Upper lobe of left lung (tissue), 6 donors: ENCODE measurements at regions not wholly inside any gene's neighbourhood (a gene's known extent, or its start where the extent isn't known, plus 50 kb on each side); places are given as distances from the start of the nearest gene placed in this dataset.
A peak's percentile ranks its signal among the peaks of the same experiment; 100 is the strongest.

ENCODE experiments used
- ATAC-seq, 2 donors: fragments of 200-7000 bp; cut with Tn5 transposase; one replicate each; pipeline ENCODE4 v1.9.1; 2022; ENCODE audit warnings: mild to moderate bottlenecking in 2 of 2, moderate library complexity in 2 of 2; ENCODE audit not compliant: low FRiP score in 2 of 2
- DNase-seq, 2 donors: peaks; one replicate each; pipeline ENCODE4 v3.0.0-alpha.2; 2019 to 2020
- H3K27ac ChIP-seq, 4 donors: fragments of 200-600 bp; sonication (generic); one replicate each; pipeline ENCODE4 v1.5.1; 2016 to 2019
- H3K27me3 ChIP-seq, 4 donors: fragments of 200-600 bp; sonication (generic); one replicate each; pipeline ENCODE4 v1.5.1; 2017 to 2019
- H3K36me3 ChIP-seq, 4 donors: fragments of 200-600 bp; sonication (generic); one replicate each; pipeline ENCODE4 v1.5.1; 2016 to 2019
- H3K4me1 ChIP-seq, 4 donors: fragments of 200-600 bp; sonication (generic); one replicate each; pipeline ENCODE4 v1.5.1; 2018 to 2019
- H3K4me3 ChIP-seq, 4 donors: fragments of 200-600 bp; sonication (generic); one replicate each; pipeline ENCODE4 v1.5.1; 2017 to 2019; ENCODE audit warnings: mild to moderate bottlenecking in 2 of 4, moderate library complexity in 1 of 4
- H3K9me3 ChIP-seq, 4 donors: fragments of 200-600 bp; sonication (generic); one replicate each; pipeline ENCODE4 v1.5.1; 2018 to 2019
- EP300 ChIP-seq, 4 donors: sonication (generic); formaldehyde crosslinking; IDR thresholded peaks; one replicate each; pipeline ENCODE4 v1.5.1; 2017; ENCODE audit warnings: antibody characterized with exemption in 4 of 4, control low read depth in 2 of 4
- POLR2A ChIP-seq, 4 donors: fragments of 450-650 bp; IDR thresholded peaks; one replicate each; pipeline ENCODE4 v1.5.1; 2016 to 2017; ENCODE audit warnings: antibody characterized with exemption in 4 of 4, mild to moderate bottlenecking in 2 of 4
- POLR2AphosphoS5 ChIP-seq, 2 donors: sonication (generic); formaldehyde crosslinking; IDR thresholded peaks; one replicate each; pipeline ENCODE4 v1.5.1; 2017; ENCODE audit warnings: antibody characterized with exemption in 2 of 2
- WGBS, 2 donors: methylation state at CpG; one replicate each; pipeline ENCODE4 v1.1.5; 2017 to 2018; 5-methylcytosine and 5-hydroxymethylcytosine counted together
- TF ChIP-seq, protein P1 (sequence below), 6 experiments: fragments of 450-650 bp in 4 of 6; fragments of 200-600 bp in 2 of 6; sonication (generic) in 2 of 6; IDR thresholded peaks; one replicate each; pipeline ENCODE4 v1.5.1; 2016 to 2019; ENCODE audit warnings: antibody characterized with exemption in 6 of 6
- donor health status: DM: no; HTN: no; CAD: no; lungs with moderate emphysema.
- donor health status: DM: no; HTN: yes; CAD: no; lungs with severe emphysema.

DNA sequence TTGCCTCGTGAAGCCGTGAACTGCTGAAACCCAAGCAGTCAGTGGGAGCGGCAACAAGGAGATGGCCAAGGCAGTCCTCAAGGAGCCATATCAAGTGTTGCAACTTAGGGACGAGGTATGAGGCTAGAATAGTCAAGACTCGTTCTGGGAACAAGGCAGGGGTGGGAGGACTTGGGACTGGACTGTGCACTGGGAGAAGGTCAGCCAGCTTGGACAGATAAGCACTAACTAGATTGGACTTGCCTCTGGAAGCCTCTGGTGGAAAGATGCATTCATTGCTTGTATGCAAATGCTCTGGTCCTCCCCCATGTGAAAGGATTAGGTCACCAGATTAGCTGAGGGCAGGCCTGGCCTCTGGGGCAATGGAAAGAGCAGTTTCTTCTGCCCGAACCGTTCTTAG is 123.3 kb upstream of the CTNNB1 start:
- WGBS, 2 donors, result 74 to 85% methylated on average over 7 of the region's 7 CpGs
- Histone ChIP-seq H3K27me3 (no peaks in the 10 kb centered on the region), H3K9me3 (no peaks in the 10 kb centered on the region), H3K4me3 (no peak overlapping the region), H3K27ac (no peak overlapping the region), H3K36me3 (no peaks in the 10 kb centered on the region), H3K4me1 (no peaks in the 10 kb centered on the region)
- TF ChIP-seq POLR2AphosphoS5 (IDR thresholded peaks at IDR 0.05) (no peak), EP300 (IDR thresholded peaks at IDR 0.05) (no peak)
- peak in 1 of 2 donors; percentile 87 for ATAC-seq
- DNase-seq, result no peak

DNA sequence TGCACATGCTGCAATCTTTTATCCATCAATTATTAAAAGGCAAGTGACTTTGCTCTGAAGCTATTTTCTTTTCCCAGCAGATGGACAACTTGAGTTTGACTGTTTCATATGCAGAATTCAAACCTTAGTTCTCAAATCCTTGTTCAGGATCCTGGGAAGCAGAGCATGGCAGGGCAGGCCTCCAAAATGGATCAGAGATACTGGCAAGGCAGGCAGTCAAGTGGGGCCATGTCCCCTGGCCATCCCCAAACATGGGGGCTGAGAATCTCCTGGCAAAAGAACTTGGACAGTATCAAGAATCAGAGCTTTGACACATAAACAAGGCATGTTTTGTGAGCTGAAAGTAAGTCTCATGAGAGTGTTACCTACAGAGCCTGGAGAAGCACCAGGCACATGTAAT is 122.9 kb upstream of the CTNNB1 start:
- TF ChIP-seq POLR2A (IDR thresholded peaks at IDR 0.05) (no peak), POLR2AphosphoS5 (IDR thresholded peaks at IDR 0.05) (no peak), EP300 (IDR thresholded peaks at IDR 0.05) (no peak)
- TF ChIP-seq, protein P1, sequence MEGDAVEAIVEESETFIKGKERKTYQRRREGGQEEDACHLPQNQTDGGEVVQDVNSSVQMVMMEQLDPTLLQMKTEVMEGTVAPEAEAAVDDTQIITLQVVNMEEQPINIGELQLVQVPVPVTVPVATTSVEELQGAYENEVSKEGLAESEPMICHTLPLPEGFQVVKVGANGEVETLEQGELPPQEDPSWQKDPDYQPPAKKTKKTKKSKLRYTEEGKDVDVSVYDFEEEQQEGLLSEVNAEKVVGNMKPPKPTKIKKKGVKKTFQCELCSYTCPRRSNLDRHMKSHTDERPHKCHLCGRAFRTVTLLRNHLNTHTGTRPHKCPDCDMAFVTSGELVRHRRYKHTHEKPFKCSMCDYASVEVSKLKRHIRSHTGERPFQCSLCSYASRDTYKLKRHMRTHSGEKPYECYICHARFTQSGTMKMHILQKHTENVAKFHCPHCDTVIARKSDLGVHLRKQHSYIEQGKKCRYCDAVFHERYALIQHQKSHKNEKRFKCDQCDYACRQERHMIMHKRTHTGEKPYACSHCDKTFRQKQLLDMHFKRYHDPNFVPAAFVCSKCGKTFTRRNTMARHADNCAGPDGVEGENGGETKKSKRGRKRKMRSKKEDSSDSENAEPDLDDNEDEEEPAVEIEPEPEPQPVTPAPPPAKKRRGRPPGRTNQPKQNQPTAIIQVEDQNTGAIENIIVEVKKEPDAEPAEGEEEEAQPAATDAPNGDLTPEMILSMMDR (IDR thresholded peaks at IDR 0.05), result no peak
- no peaks in the 10 kb centered on the region for H3K4me1 ChIP-seq
- ATAC-seq (no peak), DNase-seq (no peak)
- no peaks in the 10 kb centered on the region for H3K36me3 ChIP-seq
- H3K9me3 ChIP-seq, result no peaks in the 10 kb centered on the region
- H3K4me3 ChIP-seq, result no peak overlapping the region
- H3K27me3 ChIP-seq, result no peaks in the 10 kb centered on the region
- H3K27ac ChIP-seq, result no peak overlapping the region

DNA sequence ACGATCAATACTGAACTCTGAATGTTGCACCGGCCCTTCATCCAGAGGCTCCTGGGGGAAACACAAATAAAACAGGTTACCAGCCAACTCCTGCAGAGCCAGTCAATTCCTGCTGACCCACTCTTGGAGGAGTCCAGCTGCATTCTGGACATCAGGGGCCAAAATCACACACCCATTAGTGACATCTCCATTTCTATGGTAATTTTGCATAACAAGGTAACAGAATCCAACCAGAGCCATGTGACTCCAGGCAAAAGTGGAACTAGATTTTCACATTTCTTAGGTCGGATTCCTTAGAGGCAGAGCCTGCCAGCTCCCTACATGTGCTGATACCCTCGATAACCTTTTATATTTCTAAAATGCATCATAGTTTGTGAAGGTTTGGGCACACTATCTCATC is 119.2 kb upstream of the CTNNB1 start:
- WGBS, 2 donors, result 89 to 90% methylated on average over 4 of the region's 4 CpGs
- no peak for DNase-seq
- H3K9me3 ChIP-seq, result no peaks in the 10 kb centered on the region
- H3K36me3 ChIP-seq, result no peaks in the 10 kb centered on the region
- H3K4me3 ChIP-seq, result no peak overlapping the region
- no peak overlapping the region for H3K27ac ChIP-seq
- H3K27me3 ChIP-seq, result no peaks in the 10 kb centered on the region
- H3K4me1 ChIP-seq, result no peaks in the 10 kb centered on the region
- TF ChIP-seq EP300 (IDR thresholded peaks at IDR 0.05), result no peak
- TF ChIP-seq, protein P1 (IDR thresholded peaks at IDR 0.05), result no peak
- no peak for ATAC-seq

DNA sequence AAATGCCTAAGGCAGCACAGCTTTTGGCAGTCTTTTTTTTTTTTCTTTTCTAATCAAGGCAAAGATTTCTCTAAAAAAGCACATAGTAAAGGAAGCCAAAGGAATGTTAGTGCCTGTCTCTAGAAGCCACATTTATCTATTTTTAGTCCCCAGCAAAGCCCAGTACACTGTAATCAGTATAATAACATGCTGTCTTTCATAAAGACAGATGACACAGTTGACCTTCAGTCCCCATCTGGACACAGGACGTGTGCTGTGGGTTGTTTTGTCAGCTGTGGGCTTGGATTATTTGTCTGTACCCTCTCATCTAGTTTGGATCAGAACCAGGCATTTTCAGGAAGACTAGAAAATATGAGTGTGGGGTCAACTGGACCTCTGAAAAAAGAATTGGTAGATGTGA is 110.4 kb upstream of the CTNNB1 start:
- H3K36me3 ChIP-seq, result no peaks in the 10 kb centered on the region
- H3K9me3 ChIP-seq, result no peaks in the 10 kb centered on the region
- H3K4me1 ChIP-seq, result no peaks in the 10 kb centered on the region
- WGBS, 2 donors, result 19 to 45% methylated on average over 1 of the region's 1 CpG
- TF ChIP-seq POLR2AphosphoS5 (IDR thresholded peaks at IDR 0.05) (no peak), EP300 (IDR thresholded peaks at IDR 0.05) (no peak), POLR2A (IDR thresholded peaks at IDR 0.05) (no peak)
- TF ChIP-seq, protein P1 (IDR thresholded peaks at IDR 0.05), result no peak
- no peak overlapping the region for H3K4me3 ChIP-seq
- H3K27me3 ChIP-seq, result no peaks in the 10 kb centered on the region
- DNase-seq (no peak), ATAC-seq (no peak)
- no peak overlapping the region for H3K27ac ChIP-seq

DNA sequence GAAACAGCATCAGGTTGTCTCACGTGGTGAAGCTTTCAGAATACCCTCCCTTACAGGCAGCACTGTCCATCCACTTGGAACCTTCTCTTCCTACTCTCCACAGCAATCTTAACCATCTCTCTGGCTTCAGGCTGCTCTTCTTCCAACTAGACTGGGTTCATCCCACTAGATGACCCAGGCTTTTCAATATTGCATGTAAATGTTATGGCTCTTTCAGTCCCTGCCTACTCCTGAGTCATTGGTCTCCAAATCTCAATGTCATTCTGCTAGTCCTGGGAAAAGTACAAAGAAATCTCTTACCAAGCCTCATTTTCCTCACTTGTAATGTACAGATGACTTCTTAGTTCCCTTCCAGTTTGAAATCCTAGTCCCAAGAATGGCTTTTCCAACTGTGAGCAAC is 109.7 kb upstream of the CTNNB1 start:
- no peak for ATAC-seq
- 56 to 78% methylated on average over 1 of the region's 1 CpG for WGBS, 2 donors
- no peaks in the 10 kb centered on the region for H3K27me3 ChIP-seq

More for the DNA sequence above, 109.7 kb upstream of the CTNNB1 start:
- no peaks in the 10 kb centered on the region for H3K4me1 ChIP-seq
- H3K27ac ChIP-seq, result no peak overlapping the region
- H3K4me3 ChIP-seq, result no peak overlapping the region
- DNase-seq, result no peak
- TF ChIP-seq EP300 (IDR thresholded peaks at IDR 0.05) (no peak), POLR2AphosphoS5 (IDR thresholded peaks at IDR 0.05) (no peak), POLR2A (IDR thresholded peaks at IDR 0.05) (no peak)
- TF ChIP-seq, protein P1 (IDR thresholded peaks at IDR 0.05), result no peak
- no peaks in the 10 kb centered on the region for H3K9me3 ChIP-seq
- H3K36me3 ChIP-seq, result no peaks in the 10 kb centered on the region
